HG03558 (cell line): ENCODE measurements at regions not wholly inside any gene's neighbourhood (a gene's known extent, or its start where the extent isn't known, plus 50 kb on each side); places are given as distances from the start of the nearest gene placed in this dataset.

Experiments used
- ATAC-seq: cut with Tn5 transposase; IDR thresholded peaks from one replicate; pipeline ENCODE4 v1.9.1; 2021; ENCODE audit warnings: moderate number of reproducible peaks; ENCODE audit not compliant: unreplicated experiment; ENCODE audit errors: extremely low read depth

GRCh38 chr21:15353546-15353945, 288.7 kb upstream of the NRIP1 start:
- no peak for ATAC-seq

- ATAC-seq, result no peak
These were observed 289.7 kb upstream of the NRIP1 start for GRCh38 chr21:15354516-15354915.

DNA sequence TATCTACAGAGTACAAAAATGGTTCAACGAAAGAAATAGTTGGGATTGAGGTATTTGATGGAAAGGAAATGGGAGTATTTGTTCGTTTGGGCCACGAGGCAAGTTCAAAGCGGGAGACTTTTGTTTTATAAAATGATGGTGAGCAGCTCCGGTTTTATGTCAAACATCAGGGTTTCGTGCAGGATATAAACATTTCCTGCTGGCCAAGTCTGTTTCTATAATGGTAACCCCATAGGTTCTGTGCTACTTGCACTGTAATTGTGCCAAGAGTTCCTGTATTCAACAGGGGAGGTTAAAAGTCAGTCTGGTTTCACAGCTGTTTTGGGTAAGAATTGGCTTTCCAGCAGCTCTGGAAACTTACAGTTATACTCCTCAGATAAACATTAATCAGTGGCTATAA, 290.3 kb upstream of the NRIP1 start:
- no peak for ATAC-seq

- no peak for ATAC-seq
These were observed 294.5 kb upstream of the NRIP1 start for GRCh38 chr21:15359251-15359650.

DNA sequence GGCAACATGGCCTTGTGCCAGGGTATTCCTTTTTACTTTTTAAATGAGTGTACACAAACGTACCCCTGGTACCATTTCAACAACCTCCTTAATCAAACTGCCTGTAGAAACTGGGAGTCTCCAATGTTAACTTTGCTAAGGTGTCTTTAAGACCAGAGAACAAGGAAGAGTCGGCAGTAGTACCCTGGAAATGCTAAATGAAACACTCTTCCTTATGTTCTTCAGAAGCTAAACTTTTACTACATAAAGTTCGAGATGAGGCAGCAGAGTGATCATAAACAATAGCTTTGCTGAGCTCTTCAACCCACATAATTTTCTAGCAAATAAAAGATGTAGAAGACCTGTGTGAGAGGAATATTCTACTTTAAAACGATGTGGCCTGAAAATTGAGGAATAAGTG, 297.7 kb upstream of the NRIP1 start:
- no peak for ATAC-seq

- no peak for ATAC-seq
These were observed 299.1 kb upstream of the NRIP1 start for GRCh38 chr21:15363921-15364320.

- no peak for ATAC-seq
These were observed 301.1 kb upstream of the NRIP1 start for GRCh38 chr21:15365751-15366392.

DNA sequence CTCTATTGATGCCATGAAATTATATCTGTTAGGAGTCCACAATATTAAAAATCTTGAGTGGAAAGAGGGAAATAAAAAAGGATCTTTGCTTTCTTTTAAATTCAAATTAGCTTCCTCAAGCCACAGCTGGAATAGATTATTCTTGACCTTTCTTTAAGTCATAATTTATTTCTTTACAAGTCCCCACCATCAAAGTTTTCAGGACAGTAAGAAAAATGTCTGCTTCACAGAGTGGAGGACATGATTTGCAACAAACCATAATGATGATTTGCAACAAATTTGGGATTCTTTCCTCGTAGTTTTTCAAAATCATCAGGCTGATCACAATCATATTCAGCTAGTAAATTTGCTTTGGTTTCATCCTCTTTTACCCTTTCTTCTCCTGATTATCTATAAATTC, 301.8 kb upstream of the NRIP1 start:
- ATAC-seq, result no peak

DNA sequence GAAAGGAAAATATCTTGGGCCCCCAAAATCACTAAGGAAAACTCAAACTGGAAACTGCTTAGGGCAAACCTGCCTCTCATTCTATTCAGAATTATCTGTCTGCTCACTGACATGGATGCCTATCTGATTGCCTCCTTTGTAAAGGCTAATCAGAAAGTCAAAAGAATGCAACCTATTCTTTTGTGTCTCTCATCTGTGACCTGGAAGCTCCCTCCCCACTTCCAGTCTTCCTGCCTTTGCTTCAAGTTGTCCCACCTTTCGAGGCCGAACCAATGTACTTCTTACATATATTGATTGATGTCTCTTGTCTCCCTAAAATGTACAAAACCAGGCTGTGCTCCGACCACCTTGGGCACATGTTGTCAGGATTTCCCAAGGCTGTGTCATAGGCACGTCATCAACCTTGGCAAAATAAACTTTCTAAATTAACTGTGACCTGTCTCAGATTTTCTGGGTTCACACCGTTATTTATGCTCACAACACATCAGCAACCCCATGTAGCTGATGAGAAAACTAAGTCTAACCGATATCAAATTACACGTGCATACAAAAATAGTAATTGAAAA, 302.3 kb upstream of the NRIP1 start:
- ATAC-seq, result no peak

GRCh38 chr21:15370462-15370975, 305.7 kb upstream of the NRIP1 start:
- no peak for ATAC-seq

DNA sequence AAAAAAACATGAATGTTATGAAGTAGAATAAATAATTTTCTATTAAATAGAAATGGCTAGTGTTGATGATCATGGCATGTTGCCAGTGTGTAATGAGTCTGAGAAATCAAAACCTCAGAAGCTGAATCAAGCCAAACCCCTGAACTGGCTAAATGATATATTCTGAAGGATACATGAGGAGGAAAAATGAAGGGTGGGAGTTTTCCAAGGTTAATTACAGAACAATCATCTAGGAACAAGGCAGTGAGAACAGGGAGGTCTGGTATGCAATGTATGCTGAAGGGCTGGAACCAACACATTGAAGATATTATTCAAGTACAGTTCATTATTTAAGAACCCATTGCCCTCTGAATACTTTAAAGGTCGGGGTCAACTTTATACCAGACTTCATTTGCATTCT, 309.1 kb upstream of the NRIP1 start:
- ATAC-seq, result no peak

DNA sequence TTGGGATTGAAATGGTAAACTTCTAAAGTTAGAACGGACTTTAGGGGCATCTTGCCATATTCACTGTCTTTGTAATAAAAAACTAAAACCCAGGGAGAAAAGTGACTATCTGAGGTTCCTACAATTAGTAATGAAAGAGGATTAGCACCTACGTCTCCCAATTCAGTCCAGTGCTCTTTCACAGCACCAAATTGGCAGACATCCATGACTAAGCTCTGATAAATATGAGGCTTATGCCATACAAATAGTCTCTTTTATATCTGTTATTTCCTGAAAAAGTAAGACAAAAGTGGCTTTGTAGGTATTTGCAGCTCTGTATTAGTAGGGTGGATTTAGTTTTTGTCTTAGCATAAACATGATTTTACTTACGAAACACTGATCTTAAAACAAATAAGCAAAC, 315.0 kb upstream of the NRIP1 start:
- ATAC-seq, result no peak

GRCh38 chr21:15383588-15383987, 318.8 kb upstream of the NRIP1 start:
- ATAC-seq, result no peak

GRCh38 chr21:15390049-15390448, 325.2 kb upstream of the NRIP1 start:
- ATAC-seq, result no peak

DNA sequence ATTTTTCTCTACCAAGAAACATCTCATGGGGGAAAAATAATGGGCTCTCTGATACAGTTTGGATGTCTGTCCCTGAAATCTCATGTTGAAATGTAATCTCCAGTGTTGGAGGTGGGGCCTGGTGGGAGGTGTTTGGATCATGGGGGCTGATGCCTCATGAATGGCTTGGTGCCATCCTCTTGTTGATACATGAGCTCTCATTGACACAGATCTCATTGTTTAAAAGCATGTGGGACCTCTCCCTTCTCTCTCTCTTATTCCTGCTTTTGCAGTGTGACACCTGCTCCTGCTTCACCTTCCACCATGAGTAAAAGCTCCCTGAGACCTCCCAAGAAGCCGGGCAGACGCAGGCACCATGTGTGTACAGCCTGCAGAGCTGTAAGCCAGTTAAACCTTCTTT, 332.5 kb upstream of the NRIP1 start:
- no peak for ATAC-seq

DNA sequence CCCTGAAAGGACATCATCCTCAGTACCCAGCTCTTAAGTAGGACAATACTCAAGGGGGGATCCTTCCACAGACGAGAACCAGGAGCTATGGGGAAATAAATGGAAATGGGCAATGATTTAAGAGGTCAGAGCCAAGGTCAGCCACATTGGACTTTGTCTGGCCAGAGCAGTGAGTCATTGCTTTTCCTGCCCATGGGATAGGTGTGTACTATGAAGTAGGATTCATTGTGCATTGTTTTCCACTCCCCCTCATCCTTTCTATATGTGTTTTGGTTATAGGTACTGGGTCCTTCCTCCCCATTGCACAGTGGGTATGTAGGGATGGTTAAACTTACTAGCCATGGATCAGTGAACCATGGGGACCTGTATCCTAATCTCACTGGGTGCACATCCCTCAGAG, 328.9 kb upstream of the USP25 start:
- ATAC-seq, result no peak

GRCh38 chr21:15401331-15401730, 328.5 kb upstream of the USP25 start:
- no peak for ATAC-seq

GRCh38 chr21:15405214-15405613, 324.6 kb upstream of the USP25 start:
- ATAC-seq, result no peak

DNA sequence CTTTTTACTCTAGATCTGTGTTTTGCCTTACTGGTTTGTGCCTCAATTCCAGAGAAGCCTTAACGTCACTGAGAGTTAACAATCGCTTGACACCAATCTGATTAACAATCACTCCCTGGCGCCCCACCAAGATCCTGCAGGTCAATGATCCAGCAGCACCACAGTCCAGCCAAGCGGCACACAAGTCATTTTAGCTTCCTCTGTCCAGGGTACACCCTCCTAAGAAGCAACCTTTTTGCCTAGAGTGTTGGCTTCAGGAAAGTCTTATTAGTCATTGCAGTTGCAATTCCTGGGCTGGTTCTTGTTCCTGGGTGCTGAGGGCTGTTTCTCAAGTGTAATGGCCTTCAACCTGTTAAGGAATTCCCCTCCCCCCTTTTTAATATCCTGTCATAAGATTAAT, 323.0 kb upstream of the USP25 start:
- ATAC-seq, result no peak

DNA sequence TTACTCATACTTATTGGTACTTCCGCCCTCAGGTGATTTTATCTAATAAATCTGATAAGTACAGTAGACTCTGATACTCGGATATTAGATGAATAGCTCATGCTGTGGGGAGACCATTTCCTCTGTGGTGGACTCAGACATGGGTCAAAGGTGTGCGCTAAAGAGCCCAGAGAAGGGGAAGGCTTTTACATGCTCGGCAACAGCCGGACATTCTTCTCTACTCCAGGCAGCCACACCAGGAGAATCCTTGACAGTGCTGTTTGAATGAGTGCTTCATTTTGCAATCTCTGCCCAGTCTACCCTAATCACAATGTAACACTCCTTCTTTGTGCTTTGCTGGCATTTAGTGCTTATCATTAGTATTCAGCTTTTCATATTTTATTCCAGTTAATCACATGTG, 322.2 kb upstream of the USP25 start:
- no peak for ATAC-seq

DNA sequence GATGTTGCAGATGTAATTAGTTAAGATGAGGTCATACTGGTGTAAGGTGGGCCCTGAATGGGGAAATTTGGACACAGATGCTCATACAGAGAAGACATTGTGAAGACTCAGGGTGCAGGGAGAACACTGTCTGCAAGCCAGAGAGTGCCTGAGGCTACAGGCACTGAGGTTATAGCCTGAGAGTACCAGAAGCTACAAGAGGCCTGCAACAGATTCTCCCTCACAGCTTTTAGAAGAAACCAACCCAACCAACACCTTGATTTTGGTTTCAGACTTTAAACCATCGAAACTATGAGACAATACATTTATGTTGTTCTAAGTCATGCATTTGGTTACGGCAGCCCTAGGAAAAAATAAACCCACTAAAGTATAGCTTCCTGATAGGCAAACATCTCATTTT, 321.7 kb upstream of the USP25 start:
- peak; percentile 65 for ATAC-seq

- ATAC-seq, result no peak
These were observed 320.8 kb upstream of the USP25 start for GRCh38 chr21:15409031-15409430.
